ENCODE measurements at regions not wholly inside any gene's neighbourhood (a gene's known extent, or its start where the extent isn't known, plus 50 kb on each side); places are given as distances from the start of the nearest gene placed in this dataset.

DNA sequence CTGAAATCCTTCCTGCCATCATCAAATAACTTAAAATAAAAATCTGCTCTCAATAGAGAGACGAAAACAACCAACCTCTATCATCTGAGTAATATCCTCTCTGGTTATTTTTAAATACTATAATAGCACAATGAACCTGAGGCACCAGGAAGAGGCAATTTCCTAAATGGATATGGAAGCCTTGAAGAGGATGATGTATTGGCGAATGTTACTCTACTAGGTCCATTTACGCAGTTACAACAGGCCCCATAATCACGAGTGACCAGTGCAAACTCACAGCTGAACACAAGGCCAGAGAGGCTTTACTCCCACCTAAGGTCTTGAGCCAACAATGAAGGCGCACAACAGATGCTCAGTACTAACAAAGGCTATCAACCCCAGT lies 678.8 kb upstream of the NR3C2 start:
- DNase-seq (ENCODE audit: low read depth): no peak

DNA sequence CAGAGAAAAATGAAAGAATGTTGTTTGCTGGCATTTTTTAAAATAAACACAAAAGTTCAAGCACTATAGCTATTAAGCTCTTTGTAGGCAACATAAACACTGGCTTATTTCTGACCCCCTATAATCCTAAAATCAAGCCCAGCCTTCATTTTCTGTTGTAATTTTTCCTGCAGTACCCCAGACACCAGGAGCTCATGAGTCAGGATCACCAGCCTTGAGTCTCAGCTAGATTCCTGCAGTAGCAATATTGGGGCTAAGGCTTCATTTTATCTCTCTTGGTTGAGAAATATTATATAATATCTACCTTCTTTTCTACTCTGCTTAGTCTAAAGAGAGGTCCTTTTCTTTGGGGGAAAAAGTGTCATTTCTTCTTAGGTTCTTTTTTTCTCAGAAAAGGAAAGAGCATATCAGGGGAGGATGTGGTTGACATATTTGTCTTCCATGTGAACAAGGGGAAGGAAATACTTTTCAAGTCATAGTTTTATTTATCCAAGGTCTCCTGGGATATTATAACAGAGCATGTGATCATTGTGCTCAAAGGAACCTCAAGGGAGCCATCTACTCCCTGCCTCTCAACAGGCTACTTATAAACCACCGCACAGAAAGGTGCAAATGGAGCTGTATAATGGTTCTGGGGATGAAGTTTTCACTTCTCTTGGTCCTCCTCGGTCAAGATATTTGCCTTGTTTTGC lies 678.3 kb upstream of the NR3C2 start:
- DNase-seq (ENCODE audit: low read depth): no peak

GRCh38 chr4:149116806-149117205 lies 674.6 kb upstream of the NR3C2 start:
- no peak for DNase-seq (ENCODE audit: low read depth)

DNA sequence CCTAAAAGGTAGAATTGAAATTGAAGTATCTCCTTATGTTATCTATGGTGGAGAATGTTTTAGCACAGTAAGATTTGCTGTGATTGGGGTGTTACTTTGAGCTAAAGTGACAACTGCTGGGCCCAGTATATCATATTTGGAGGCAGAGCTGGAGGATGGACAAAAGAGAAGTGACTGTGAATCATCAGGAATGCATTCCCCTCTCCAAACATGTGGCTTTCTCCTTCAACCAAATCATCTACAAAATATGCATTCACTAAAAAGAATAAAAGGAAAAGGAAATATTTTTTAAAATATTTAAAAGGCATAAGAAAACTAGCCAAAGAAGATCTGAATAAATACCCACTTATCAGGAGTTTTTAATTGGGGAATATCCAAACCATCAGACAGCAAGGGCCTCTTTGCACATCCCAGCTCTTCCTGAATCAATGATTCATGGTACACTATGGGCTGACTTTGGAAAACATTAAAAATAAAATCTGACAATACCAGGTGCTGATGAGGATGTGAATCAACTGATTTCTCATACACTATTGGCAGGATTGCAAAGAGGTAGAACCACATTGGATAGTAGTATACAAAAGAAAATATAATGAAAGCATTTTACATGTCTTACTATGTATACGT lies 671.7 kb upstream of the NR3C2 start:
- DNase-seq (ENCODE audit: low read depth): no peak

- DNase-seq (ENCODE audit: low read depth): no peak
Observed at GRCh38 chr4:149112109-149112508, 669.9 kb upstream of the NR3C2 start.

DNA sequence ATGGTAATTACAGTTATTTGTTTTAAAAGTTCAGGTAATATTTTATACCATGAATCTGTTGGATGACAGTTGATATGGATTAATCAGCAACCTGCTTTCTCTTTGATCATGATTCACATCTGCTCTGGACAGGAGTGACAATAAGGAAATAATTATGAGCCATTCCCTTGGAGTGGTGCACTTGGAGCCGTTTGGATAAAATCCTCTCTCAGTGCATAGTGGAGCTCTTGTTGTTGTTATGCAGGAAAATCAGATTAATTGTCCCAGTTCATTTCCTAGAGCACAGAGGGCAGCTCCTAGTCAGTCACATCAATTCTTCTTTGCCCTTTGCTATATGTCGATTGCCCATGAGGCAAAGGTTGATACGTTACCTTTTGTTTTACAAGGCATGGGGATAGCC lies 668.3 kb upstream of the NR3C2 start:
- DNase-seq (ENCODE audit: low read depth): no peak

- DNase-seq (ENCODE audit: low read depth): no peak
Observed at GRCh38 chr4:149108626-149109025, 666.4 kb upstream of the NR3C2 start.

GRCh38 chr4:149102765-149103164 lies 660.6 kb upstream of the NR3C2 start:
- no peak for DNase-seq (ENCODE audit: low read depth)

- no peak for DNase-seq (ENCODE audit: low read depth)
Observed at GRCh38 chr4:149101649-149102048, 659.4 kb upstream of the NR3C2 start.

DNA sequence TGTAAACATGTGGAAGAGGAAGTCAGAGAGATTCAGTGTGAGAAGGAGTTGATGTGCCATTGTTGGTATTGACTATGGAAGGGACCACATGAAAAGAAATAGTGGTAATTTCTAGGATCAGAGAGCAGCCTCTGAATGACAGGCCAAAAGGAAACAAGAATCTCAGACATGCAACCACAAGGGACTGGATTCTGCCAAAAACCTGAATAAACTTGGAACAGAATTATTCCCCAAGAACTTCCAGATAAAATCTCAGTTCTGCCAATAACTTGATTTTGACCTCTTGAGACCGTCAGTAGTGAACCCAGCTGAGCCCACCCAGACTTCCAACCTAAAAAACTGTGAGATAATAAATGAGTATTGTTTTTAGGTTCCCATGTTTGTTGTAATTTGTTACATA lies 653.6 kb upstream of the NR3C2 start:
- no peak for DNase-seq (ENCODE audit: low read depth)

GRCh38 chr4:149095001-149095400 lies 652.8 kb upstream of the NR3C2 start:
- DNase-seq (ENCODE audit: low read depth): no peak

DNA sequence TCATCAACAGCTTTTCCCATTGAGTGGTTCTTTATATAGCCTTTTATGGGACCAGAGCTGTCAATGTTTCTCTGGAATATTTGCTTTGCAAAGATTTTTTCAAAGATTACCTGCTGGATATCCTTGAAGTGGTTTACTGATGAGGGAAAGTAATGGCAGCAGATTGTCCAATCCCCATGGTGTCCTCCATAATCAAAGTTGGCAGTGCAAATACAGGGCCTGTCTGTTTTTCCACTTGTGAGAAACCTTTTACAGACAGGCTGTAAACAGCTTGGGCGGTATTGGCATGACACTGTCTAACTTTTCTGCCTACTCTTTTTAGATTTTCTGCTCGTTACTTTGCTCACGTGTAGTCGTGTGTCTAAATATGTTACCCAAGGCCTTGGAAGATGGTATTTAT lies 641.9 kb upstream of the NR3C2 start:
- no peak for DNase-seq (ENCODE audit: low read depth)

DNA sequence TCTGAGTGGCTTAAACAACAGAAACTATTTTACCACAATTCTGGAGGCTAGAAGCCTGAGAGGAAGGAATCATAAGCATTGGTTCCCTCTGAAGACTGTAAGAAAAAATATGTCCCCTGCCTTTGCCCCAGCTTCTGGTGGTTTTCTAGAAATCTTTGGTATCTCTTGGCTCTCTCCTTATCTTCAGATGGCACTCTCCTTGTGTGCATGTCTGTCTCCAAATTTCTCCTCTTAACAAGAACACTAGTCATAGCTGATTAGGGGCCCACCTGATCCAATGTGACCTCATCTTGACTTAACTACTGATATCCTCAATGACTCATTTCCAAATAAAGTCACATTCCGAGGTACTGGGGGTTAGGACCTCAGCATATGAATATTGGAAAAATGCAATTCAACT lies 635.0 kb upstream of the NR3C2 start:
- no peak for DNase-seq (ENCODE audit: low read depth)

- no peak for DNase-seq (ENCODE audit: low read depth)
Observed at GRCh38 chr4:149076401-149076800, 634.2 kb upstream of the NR3C2 start.

DNA sequence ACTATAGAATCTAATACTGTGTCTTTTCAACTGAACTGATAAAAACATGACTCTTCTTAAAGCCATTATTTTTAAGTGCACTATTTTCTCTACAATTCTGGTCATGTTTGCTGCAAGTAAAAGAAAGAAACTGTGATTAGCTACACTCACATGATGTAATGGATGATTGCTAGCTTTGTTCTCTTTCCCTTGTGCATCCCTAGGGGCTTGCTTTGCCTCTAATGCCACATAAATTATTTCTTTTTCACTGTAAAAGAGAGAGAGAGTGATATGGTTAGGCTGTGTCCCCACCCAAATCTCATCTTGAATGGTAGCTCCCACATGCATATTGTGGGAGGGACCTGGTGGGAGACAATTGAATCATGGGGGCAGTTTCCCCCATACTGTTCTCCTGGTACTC lies 630.2 kb upstream of the NR3C2 start:
- no peak for DNase-seq (ENCODE audit: low read depth)

GRCh38 chr4:149065753-149066152 lies 623.5 kb upstream of the NR3C2 start:
- DNase-seq (ENCODE audit: low read depth): no peak

GRCh38 chr4:149062997-149063396 lies 620.8 kb upstream of the NR3C2 start:
- DNase-seq (ENCODE audit: low read depth): no peak

GRCh38 chr4:149057594-149057993 lies 615.4 kb upstream of the NR3C2 start:
- DNase-seq (ENCODE audit: low read depth): no peak

GRCh38 chr4:149056615-149057014 lies 614.4 kb upstream of the NR3C2 start:
- no peak for DNase-seq (ENCODE audit: low read depth)

- DNase-seq (ENCODE audit: low read depth): no peak
Observed at GRCh38 chr4:149055624-149056023, 613.4 kb upstream of the NR3C2 start.

GRCh38 chr4:149050840-149051239 lies 608.6 kb upstream of the NR3C2 start:
- DNase-seq (ENCODE audit: low read depth): no peak

GRCh38 chr4:149048451-149049143 lies 606.4 kb upstream of the NR3C2 start:
- DNase-seq (ENCODE audit: low read depth): no peak

GRCh38 chr4:149047368-149047767 lies 605.2 kb upstream of the NR3C2 start:
- DNase-seq (ENCODE audit: low read depth): no peak

- no peak for DNase-seq (ENCODE audit: low read depth)
Observed at GRCh38 chr4:149045731-149046130, 603.5 kb upstream of the NR3C2 start.
